ENCODE measurements at regions not wholly inside any gene's neighbourhood (a gene's known extent, or its start where the extent isn't known, plus 50 kb on each side); places are given as distances from the start of the nearest gene placed in this dataset.

GRCh38 chr20:11849976-11850670 is 67.6 kb upstream of the BTBD3 start:
- H3K27me3 ChIP-seq (ENCODE audit: insufficient read depth): no peaks in the 10 kb centered on the region
- no peaks in the 10 kb centered on the region for H3K79me2 ChIP-seq (ENCODE audit: insufficient read depth)
- ChIA-PET POLR2A (no interaction called here), CTCF (no interaction called here)
- H2AFZ ChIP-seq (ENCODE audit: low read depth): no peak overlapping the region
- H3K9me3 ChIP-seq: no peaks in the 10 kb centered on the region
- WGBS (ENCODE audit: low lambda C conversion rate): 35% methylated on average over 5 of the region's 5 CpGs
- no peak overlapping the region for H3K4me3 ChIP-seq (ENCODE audit: low read depth in 2 of 2, low read length in 1 of 2)
- H3K4me1 ChIP-seq (ENCODE audit: control insufficient read depth in 1 of 2, insufficient read depth in 2 of 2, low read depth in 1 of 2, low read length in 1 of 2): peaks cover 0 to under 1% of the 10 kb centered on the region in 2 experiments; a peak in 1 of 4 replicates
- no peak for TF ChIP-seq ZBTB33 (IDR thresholded peaks at IDR 0.05; ENCODE audit: borderline replicate concordance, low read depth)
- no peaks in the 10 kb centered on the region for H3K36me3 ChIP-seq (replicated peaks in 1 of 2; ENCODE audit: control insufficient read depth in 1 of 2, insufficient read depth in 2 of 2, low read length in 1 of 2)
- H3F3A ChIP-seq (replicated peaks; ENCODE audit: insufficient read depth): no peaks in the 10 kb centered on the region
- no peaks in the 10 kb centered on the region for H4K20me1 ChIP-seq (ENCODE audit: insufficient read depth)
- no peak overlapping the region for H3K9ac ChIP-seq
- H3K9me2 ChIP-seq: no peaks in the 10 kb centered on the region
- no peak overlapping the region for H3K4me2 ChIP-seq
- no peak overlapping the region for H3K27ac ChIP-seq (ENCODE audit: low read depth in 2 of 2, low read length in 1 of 2)
- no peak for DNase-seq

DNA sequence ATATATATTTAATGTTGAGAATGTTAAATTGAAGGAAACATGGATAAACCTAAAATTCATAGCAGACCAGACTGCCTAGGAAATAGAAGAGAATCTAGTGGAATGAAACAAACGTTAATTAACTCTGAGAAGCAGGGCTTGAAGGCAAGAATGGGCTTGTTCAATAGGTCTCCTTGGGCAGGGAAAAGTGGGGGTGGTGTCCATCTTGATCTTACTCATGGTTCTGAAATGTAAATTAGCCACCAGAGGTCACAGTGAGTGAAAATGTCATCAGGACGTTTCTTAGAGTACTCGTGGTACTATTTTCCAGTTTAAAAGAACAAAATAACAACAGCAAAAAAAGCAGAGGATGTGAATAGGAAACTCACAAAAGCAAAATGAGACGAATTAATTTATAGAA is 66.8 kb upstream of the BTBD3 start:
- no peak overlapping the region for H3K27ac ChIP-seq (ENCODE audit: low read depth in 2 of 2, low read length in 1 of 2)
- no peaks in the 10 kb centered on the region for H3K9me3 ChIP-seq
- TF ChIP-seq, protein P1, sequence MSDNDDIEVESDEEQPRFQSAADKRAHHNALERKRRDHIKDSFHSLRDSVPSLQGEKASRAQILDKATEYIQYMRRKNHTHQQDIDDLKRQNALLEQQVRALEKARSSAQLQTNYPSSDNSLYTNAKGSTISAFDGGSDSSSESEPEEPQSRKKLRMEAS (IDR thresholded peaks at IDR 0.05; ENCODE audit: low read depth): no peak
- no peak for TF ChIP-seq USF1 (IDR thresholded peaks at IDR 0.05; ENCODE audit: borderline replicate concordance, low read depth)
- TF ChIP-seq FOXM1 (IDR thresholded peaks at IDR 0.05; ENCODE audit: low read depth): no peak
- TF ChIP-seq MXI1 (IDR thresholded peaks at IDR 0.05; ENCODE audit: low read depth, low read length): no peak
- no peak for TF ChIP-seq GATA2 (CRISPR knock-in tag; IDR thresholded peaks at IDR 0.05)
- TF ChIP-seq TEAD4 (IDR thresholded peaks at IDR 0.05; ENCODE audit: borderline replicate concordance, insufficient read depth): no peak
- TF ChIP-seq RFX5 (IDR thresholded peaks at IDR 0.05; ENCODE audit: low read length): no peak
- TF ChIP-seq, protein P2, sequence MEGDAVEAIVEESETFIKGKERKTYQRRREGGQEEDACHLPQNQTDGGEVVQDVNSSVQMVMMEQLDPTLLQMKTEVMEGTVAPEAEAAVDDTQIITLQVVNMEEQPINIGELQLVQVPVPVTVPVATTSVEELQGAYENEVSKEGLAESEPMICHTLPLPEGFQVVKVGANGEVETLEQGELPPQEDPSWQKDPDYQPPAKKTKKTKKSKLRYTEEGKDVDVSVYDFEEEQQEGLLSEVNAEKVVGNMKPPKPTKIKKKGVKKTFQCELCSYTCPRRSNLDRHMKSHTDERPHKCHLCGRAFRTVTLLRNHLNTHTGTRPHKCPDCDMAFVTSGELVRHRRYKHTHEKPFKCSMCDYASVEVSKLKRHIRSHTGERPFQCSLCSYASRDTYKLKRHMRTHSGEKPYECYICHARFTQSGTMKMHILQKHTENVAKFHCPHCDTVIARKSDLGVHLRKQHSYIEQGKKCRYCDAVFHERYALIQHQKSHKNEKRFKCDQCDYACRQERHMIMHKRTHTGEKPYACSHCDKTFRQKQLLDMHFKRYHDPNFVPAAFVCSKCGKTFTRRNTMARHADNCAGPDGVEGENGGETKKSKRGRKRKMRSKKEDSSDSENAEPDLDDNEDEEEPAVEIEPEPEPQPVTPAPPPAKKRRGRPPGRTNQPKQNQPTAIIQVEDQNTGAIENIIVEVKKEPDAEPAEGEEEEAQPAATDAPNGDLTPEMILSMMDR (IDR thresholded peaks at IDR 0.05): no peak
- TF ChIP-seq SMC3 (IDR thresholded peaks at IDR 0.05; ENCODE audit: low read depth, low read length): no peak
- TF ChIP-seq MEF2A (IDR thresholded peaks at IDR 0.05; ENCODE audit: borderline replicate concordance, low read depth): no peak
- no peaks in the 10 kb centered on the region for H3F3A ChIP-seq (replicated peaks; ENCODE audit: insufficient read depth)
- H3K4me1 ChIP-seq (ENCODE audit: control insufficient read depth in 1 of 2, insufficient read depth in 2 of 2, low read depth in 1 of 2, low read length in 1 of 2): no peaks in the 10 kb centered on the region
- WGBS (ENCODE audit: low lambda C conversion rate): 13% methylated on average over 4 of the region's 4 CpGs
- H3K9ac ChIP-seq: no peak overlapping the region
- H2AFZ ChIP-seq (ENCODE audit: low read depth): 0 out of 2 replicates have a peak overlapping the region, but pooled peaks have one; percentile 39
- H4K20me1 ChIP-seq (ENCODE audit: insufficient read depth): no peaks in the 10 kb centered on the region
- CTCF ChIA-PET: no interaction called here
- no peaks in the 10 kb centered on the region for H3K27me3 ChIP-seq (ENCODE audit: insufficient read depth)
- POLR2A ChIA-PET: no interaction called here
- H3K4me2 ChIP-seq: no peak overlapping the region
- H3K9me2 ChIP-seq: no peaks in the 10 kb centered on the region
- H3K4me3 ChIP-seq (ENCODE audit: low read depth in 2 of 2, low read length in 1 of 2): no peak overlapping the region
- H3K36me3 ChIP-seq (replicated peaks in 1 of 2; ENCODE audit: control insufficient read depth in 1 of 2, insufficient read depth in 2 of 2, low read length in 1 of 2): no peaks in the 10 kb centered on the region
- no peak for DNase-seq
- H3K79me2 ChIP-seq (ENCODE audit: insufficient read depth): no peaks in the 10 kb centered on the region
